Nephron progenitor cell (in vitro differentiated cells): ENCODE measurements at regions not wholly inside any gene's neighbourhood (a gene's known extent, or its start where the extent isn't known, plus 50 kb on each side); places are given as distances from the start of the nearest gene placed in this dataset.

ENCODE experiments used
- DNase-seq: peaks from one replicate; pipeline ENCODE4 v3.0.0; 2021
- H3K27ac Mint-ChIP-seq: 2 replicates; pipeline ENCODE4 v1.8.0; 2021; ENCODE audit warnings: mild to moderate bottlenecking, moderate library complexity, mixed read lengths
- H3K27me3 Mint-ChIP-seq: 2 replicates; pipeline ENCODE4 v1.8.0; 2021; ENCODE audit warnings: mild to moderate bottlenecking, low read depth, mixed read lengths; ENCODE audit not compliant: poor library complexity
- H3K36me3 Mint-ChIP-seq: 2 replicates; pipeline ENCODE4 v1.8.0; 2021; ENCODE audit warnings: low read depth, mixed read lengths
- H3K4me1 Mint-ChIP-seq: 2 replicates; pipeline ENCODE4 v1.8.0; 2021; ENCODE audit warnings: mixed read lengths
- H3K4me3 Mint-ChIP-seq: 2 replicates; pipeline ENCODE4 v1.8.0; 2021; ENCODE audit warnings: mild to moderate bottlenecking, moderate library complexity, mixed read lengths
- H3K9me3 Mint-ChIP-seq: 2 replicates; pipeline ENCODE4 v1.8.0; 2021; ENCODE audit warnings: mild to moderate bottlenecking, moderate library complexity, mixed read lengths
- CTCF ChIP-seq: fragments of 200-600 bp; sonication (generic); IDR thresholded peaks from 2 replicates; pipeline ENCODE4 v1.5.0; 2021; ENCODE audit warnings: antibody characterized with exemption

GRCh38 chr5:167730121-167730520 is 561.3 kb upstream of the WWC1 start:
- peaks cover 6% of the 10 kb centered on the region for H3K27me3 Mint-ChIP-seq

GRCh38 chr5:167730656-167731055 is 560.8 kb upstream of the WWC1 start:
- Mint-ChIP-seq H3K36me3 (no peaks in the 10 kb centered on the region), H3K4me3 (no peak overlapping the region), H3K27ac (no peak overlapping the region), H3K27me3 (peaks cover 4% of the 10 kb centered on the region), H3K4me1 (peaks cover 3% of the 10 kb centered on the region), H3K9me3 (no peaks in the 10 kb centered on the region)
- TF ChIP-seq CTCF = no peak
- DNase-seq = no peak

More at GRCh38 chr5:167730121-167730520, 561.3 kb upstream of the WWC1 start:
- TF ChIP-seq CTCF = no peak
- peaks cover 7% of the 10 kb centered on the region for H3K4me1 Mint-ChIP-seq
- no peak overlapping the region for H3K4me3 Mint-ChIP-seq
- H3K36me3 Mint-ChIP-seq = no peaks in the 10 kb centered on the region
- H3K27ac Mint-ChIP-seq = no peak overlapping the region
- no peaks in the 10 kb centered on the region for H3K9me3 Mint-ChIP-seq
- no peak for DNase-seq

- peaks cover 2% of the 10 kb centered on the region for H3K4me1 Mint-ChIP-seq
- H3K27ac Mint-ChIP-seq = no peak overlapping the region
- no peak for DNase-seq
- H3K4me3 Mint-ChIP-seq = no peak overlapping the region
- no peak for TF ChIP-seq CTCF
- peaks cover 7% of the 10 kb centered on the region for H3K27me3 Mint-ChIP-seq
- H3K9me3 Mint-ChIP-seq = no peaks in the 10 kb centered on the region
- no peaks in the 10 kb centered on the region for H3K36me3 Mint-ChIP-seq
Measured at GRCh38 chr5:167731951-167732350, 559.5 kb upstream of the WWC1 start.

GRCh38 chr5:167732499-167732898 is 558.9 kb upstream of the WWC1 start:
- Mint-ChIP-seq H3K27ac (no peak overlapping the region), H3K4me1 (peaks cover 8% of the 10 kb centered on the region), H3K9me3 (no peaks in the 10 kb centered on the region), H3K36me3 (no peaks in the 10 kb centered on the region), H3K4me3 (no peak overlapping the region), H3K27me3 (peaks cover 10% of the 10 kb centered on the region)
- no peak for TF ChIP-seq CTCF
- DNase-seq = no peak

GRCh38 chr5:167736992-167737391 is 554.5 kb upstream of the WWC1 start:
- H3K27me3 Mint-ChIP-seq = peaks cover 7% of the 10 kb centered on the region
- no peak overlapping the region for H3K4me3 Mint-ChIP-seq
- no peak overlapping the region for H3K27ac Mint-ChIP-seq
- H3K36me3 Mint-ChIP-seq = no peaks in the 10 kb centered on the region
- DNase-seq = no peak
- TF ChIP-seq CTCF = no peak
- no peaks in the 10 kb centered on the region for H3K9me3 Mint-ChIP-seq
- H3K4me1 Mint-ChIP-seq = peaks cover 15% of the 10 kb centered on the region

- H3K4me3 Mint-ChIP-seq = no peak overlapping the region
Measured at GRCh38 chr5:167743695-167744464, 547.6 kb upstream of the WWC1 start.

More at GRCh38 chr5:167743695-167744464, 547.6 kb upstream of the WWC1 start:
- H3K9me3 Mint-ChIP-seq = no peaks in the 10 kb centered on the region
- no peak for TF ChIP-seq CTCF
- no peak for DNase-seq
- H3K36me3 Mint-ChIP-seq = no peaks in the 10 kb centered on the region
- peaks cover 6% of the 10 kb centered on the region for H3K27me3 Mint-ChIP-seq
- no peak overlapping the region for H3K27ac Mint-ChIP-seq
- peaks cover 6% of the 10 kb centered on the region for H3K4me1 Mint-ChIP-seq
